ENCODE measurements at regions not wholly inside any gene's neighbourhood (a gene's known extent, or its start where the extent isn't known, plus 50 kb on each side); places are given as distances from the start of the nearest gene placed in this dataset.
A peak's percentile ranks its signal among the peaks of the same experiment; 100 is the strongest.
"Not testable (repeated sequence)": the region's sequence is repeated elsewhere in the genome, so short reads cannot be mapped to it uniquely, and the experiment has no call there.

GRCh38 chr3:8319935-8320634 is 181.5 kb upstream of the LMCD1 start:
- DNase-seq (no peak), ATAC-seq (no peak)
- H3K27me3 ChIP-seq, result no peaks in the 10 kb centered on the region
- TF ChIP-seq, protein P1, sequence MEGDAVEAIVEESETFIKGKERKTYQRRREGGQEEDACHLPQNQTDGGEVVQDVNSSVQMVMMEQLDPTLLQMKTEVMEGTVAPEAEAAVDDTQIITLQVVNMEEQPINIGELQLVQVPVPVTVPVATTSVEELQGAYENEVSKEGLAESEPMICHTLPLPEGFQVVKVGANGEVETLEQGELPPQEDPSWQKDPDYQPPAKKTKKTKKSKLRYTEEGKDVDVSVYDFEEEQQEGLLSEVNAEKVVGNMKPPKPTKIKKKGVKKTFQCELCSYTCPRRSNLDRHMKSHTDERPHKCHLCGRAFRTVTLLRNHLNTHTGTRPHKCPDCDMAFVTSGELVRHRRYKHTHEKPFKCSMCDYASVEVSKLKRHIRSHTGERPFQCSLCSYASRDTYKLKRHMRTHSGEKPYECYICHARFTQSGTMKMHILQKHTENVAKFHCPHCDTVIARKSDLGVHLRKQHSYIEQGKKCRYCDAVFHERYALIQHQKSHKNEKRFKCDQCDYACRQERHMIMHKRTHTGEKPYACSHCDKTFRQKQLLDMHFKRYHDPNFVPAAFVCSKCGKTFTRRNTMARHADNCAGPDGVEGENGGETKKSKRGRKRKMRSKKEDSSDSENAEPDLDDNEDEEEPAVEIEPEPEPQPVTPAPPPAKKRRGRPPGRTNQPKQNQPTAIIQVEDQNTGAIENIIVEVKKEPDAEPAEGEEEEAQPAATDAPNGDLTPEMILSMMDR (IDR thresholded peaks at IDR 0.05), result no peak
- intact Hi-C loops (cut with DNase I), result no loop called here
- no peak overlapping the region for H3K4me3 ChIP-seq
- no peak overlapping the region for H3K27ac ChIP-seq
- H3K9me3 ChIP-seq, result no peaks in the 10 kb centered on the region
- no peaks in the 10 kb centered on the region for H3K4me1 ChIP-seq
- H3K36me3 ChIP-seq, result no peaks in the 10 kb centered on the region

DNA sequence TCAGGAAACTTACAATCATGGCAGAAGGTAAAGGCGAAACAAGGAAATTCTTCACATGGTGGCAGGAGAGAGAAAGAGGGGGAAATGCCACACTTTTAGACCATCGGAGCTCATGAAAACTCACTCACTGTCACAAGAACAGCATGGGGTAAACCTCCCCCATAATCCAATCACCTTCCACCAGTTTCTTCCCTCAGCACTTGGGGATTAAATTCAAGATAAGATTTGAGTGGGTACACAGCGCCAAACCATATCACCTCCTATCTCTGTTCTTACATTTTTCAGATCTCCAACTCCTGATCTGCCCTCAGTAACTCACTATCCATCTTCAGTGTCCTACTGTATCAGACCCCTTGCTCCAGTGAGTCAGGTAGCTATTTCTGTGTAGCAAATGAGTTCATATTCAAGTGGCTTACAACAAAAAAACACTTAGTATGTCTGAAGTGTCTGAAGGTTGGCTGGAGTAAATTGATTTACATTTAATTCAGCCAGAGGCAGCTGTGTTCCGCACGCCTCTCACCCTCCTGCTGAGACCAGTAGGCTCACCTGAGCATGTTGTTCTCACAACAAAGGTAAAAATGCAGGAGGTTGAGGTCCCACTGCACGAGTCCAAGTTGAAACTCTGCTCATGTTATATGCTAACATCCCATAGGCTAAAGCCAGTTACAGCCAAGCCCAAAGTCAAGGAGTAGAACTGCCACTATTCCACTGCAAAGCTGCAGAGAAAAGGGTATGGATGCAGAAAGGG is 180.7 kb upstream of the LMCD1 start:
- Histone ChIP-seq H3K4me3 (no peak overlapping the region), H3K36me3 (no peaks in the 10 kb centered on the region), H3K27me3 (no peaks in the 10 kb centered on the region), H3K9me3 (no peaks in the 10 kb centered on the region), H3K27ac (no peak overlapping the region), H3K4me1 (no peaks in the 10 kb centered on the region)
- intact Hi-C loops (cut with DNase I), result no loop called here
- TF ChIP-seq, protein P1 (IDR thresholded peaks at IDR 0.05), result no peak
- DNase-seq (no peak), ATAC-seq (no peak)

- DNase-seq, result no peak
- no peaks in the 10 kb centered on the region for H3K9me3 ChIP-seq
- no peaks in the 10 kb centered on the region for H3K27me3 ChIP-seq
- H3K36me3 ChIP-seq, result no peaks in the 10 kb centered on the region
- intact Hi-C loops (cut with DNase I), result no loop called here
- no peak overlapping the region for H3K27ac ChIP-seq
- H3K4me3 ChIP-seq, result no peak overlapping the region
- TF ChIP-seq, protein P1 (IDR thresholded peaks at IDR 0.05), result peak; percentile 47
- ATAC-seq, result peak; percentile 68
- no peaks in the 10 kb centered on the region for H3K4me1 ChIP-seq
These were observed 176.9 kb upstream of the LMCD1 start for GRCh38 chr3:8324747-8325146.

GRCh38 chr3:8325306-8325705 is 176.3 kb upstream of the LMCD1 start:
- intact Hi-C loops (cut with DNase I), result no loop called here
- TF ChIP-seq, protein P1 (IDR thresholded peaks at IDR 0.05), result no peak
- Histone ChIP-seq H3K9me3 (no peaks in the 10 kb centered on the region), H3K27ac (no peak overlapping the region), H3K4me3 (no peak overlapping the region), H3K4me1 (no peaks in the 10 kb centered on the region), H3K36me3 (no peaks in the 10 kb centered on the region), H3K27me3 (no peaks in the 10 kb centered on the region)
- DNase-seq (no peak), ATAC-seq (no peak)

DNA sequence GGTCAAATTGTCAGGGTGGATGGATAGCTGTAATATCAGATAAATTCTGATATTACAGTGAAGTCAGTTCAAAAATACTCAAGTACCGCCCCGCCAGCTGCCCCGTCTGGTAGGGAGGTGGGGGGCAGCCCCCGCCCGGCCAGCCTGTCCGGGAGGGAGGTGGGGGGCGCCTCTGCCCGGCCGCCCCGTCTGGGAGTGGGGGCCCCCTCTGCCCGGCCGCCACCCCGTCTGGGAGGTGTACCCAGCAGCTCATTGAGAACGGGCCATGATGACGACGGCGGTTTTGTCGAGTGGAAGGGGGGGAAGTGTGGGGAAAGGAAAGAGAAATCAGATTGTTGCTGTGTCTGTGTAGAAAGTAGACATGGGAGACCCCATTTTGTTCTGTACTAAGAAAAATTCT is 175.8 kb upstream of the LMCD1 start:
- H3K9me3 ChIP-seq; H3K27me3 ChIP-seq; H3K27ac ChIP-seq; ATAC-seq; DNase-seq; H3K4me3 ChIP-seq; H3K36me3 ChIP-seq; H3K4me1 ChIP-seq; intact Hi-C loops (cut with DNase I): not testable (repeated sequence)

GRCh38 chr3:8327739-8328138 is 173.9 kb upstream of the LMCD1 start:
- intact Hi-C loops (cut with DNase I), result no loop called here
- H3K4me1 ChIP-seq, result no peaks in the 10 kb centered on the region

More at GRCh38 chr3:8327739-8328138, 173.9 kb upstream of the LMCD1 start:
- TF ChIP-seq, protein P1 (IDR thresholded peaks at IDR 0.05), result no peak
- H3K36me3 ChIP-seq, result no peaks in the 10 kb centered on the region
- no peak overlapping the region for H3K4me3 ChIP-seq
- DNase-seq, result no peak
- no peak overlapping the region for H3K27ac ChIP-seq
- ATAC-seq, result no peak
- no peaks in the 10 kb centered on the region for H3K27me3 ChIP-seq
- no peaks in the 10 kb centered on the region for H3K9me3 ChIP-seq

Data from upper lobe of right lung (tissue), 1 donor.